Mucosa of rectum (tissue), 2 donors: ENCODE measurements at regions not wholly inside any gene's neighbourhood (a gene's known extent, or its start where the extent isn't known, plus 50 kb on each side); places are given as distances from the start of the nearest gene placed in this dataset.

Experiments
- H3K27ac ChIP-seq, 2 donors: one replicate each; pipeline ENCODE4 v1.7.0; 2013; ENCODE audit warnings: inconsistent platforms in 2 of 2, low read depth in 2 of 2, low read length in 2 of 2
- H3K27me3 ChIP-seq, 2 donors: one replicate each; pipeline ENCODE4 v1.7.0; 2013; ENCODE audit warnings: low read length in 2 of 2; ENCODE audit not compliant: control insufficient read depth in 2 of 2, insufficient read depth in 2 of 2
- H3K36me3 ChIP-seq, 2 donors: one replicate each; pipeline ENCODE4 v1.7.0; 2013; ENCODE audit warnings: low read length in 2 of 2; ENCODE audit not compliant: control insufficient read depth in 2 of 2, insufficient read depth in 2 of 2
- H3K4me1 ChIP-seq, 2 donors: one replicate each; pipeline ENCODE4 v1.7.0; 2013; ENCODE audit warnings: low read length in 2 of 2, mild to moderate bottlenecking in 1 of 2; ENCODE audit not compliant: control insufficient read depth in 2 of 2, insufficient read depth in 2 of 2
- H3K4me3 ChIP-seq, 2 donors: one replicate each; pipeline ENCODE4 v1.7.0; 2013; ENCODE audit warnings: low read length in 2 of 2
- H3K9ac ChIP-seq, 2 donors: one replicate each; pipeline ENCODE4 v1.7.0; 2013; ENCODE audit warnings: low read length in 2 of 2, low read depth in 1 of 2, mild to moderate bottlenecking in 1 of 2
- H3K9me3 ChIP-seq, 2 donors: one replicate each; pipeline ENCODE4 v1.7.0; 2013; ENCODE audit warnings: low read length in 2 of 2; ENCODE audit not compliant: control insufficient read depth in 2 of 2
- donor health status: healthy.
- donor health status: Normal muscosa, but diverticular disease.

DNA sequence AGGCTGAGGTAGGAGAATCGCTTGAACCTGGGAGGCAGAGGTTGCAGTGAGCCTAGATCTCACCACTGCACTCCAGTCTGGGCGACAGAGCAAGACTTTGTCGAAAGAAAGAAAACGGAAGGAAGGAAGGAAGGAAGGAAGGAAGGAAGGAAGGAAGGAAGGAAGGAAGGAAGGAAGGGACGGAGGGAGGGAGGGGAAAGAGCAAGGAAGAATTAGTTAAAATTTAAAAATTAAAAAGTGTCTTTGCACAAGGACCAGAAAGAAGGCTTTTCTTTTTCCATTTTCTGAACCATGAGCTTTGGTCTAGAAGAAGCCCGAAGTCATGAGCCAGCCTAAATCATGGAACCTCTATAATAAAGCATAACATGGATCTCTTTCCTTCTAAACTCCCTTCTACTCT lies 138.2 kb upstream of the DNAJC10 start:
- Histone ChIP-seq H3K27ac (no peak overlapping the region), H3K4me3 (no peak overlapping the region), H3K9me3 (no peaks in the 10 kb centered on the region), H3K27me3 (no peaks in the 10 kb centered on the region), H3K9ac (no peak overlapping the region), H3K36me3 (no peaks in the 10 kb centered on the region), H3K4me1 (no peaks in the 10 kb centered on the region)

DNA sequence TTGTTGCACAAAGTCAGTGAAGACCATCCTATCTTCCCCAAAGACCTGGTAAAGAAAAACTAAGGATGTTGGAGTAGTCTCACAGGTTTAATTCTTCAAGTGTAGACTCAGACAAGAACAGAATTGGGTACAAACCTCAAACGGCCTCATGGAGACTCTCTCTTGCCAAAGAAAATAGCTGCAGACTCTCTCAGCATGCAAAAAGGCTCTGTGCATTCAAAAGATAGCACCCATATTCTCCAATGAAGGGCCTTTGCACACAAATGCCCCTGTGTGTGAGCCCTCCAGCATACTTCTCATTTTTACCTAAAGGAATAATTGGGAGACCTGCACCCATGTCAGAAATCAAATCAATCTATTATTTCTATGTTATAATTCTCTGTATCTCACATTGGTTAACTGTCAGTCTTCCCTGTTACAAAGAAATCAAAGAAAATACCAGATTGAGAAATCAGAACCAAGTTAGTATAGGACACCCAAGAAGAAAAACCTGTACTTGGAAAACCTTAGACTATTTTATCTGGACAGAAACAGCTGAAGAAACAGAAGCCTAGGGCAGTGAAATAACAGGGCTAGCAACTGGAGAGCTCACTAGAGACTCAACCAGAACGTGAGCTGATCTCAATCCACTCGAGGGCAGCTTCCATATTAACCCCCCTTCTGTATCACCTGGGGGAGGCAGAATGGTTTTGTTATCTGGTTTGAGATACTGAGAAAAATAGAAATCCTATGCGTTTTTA lies 134.7 kb upstream of the DNAJC10 start:
- Histone ChIP-seq H3K4me3 (no peak overlapping the region), H3K4me1 (no peaks in the 10 kb centered on the region), H3K9me3 (no peaks in the 10 kb centered on the region), H3K27me3 (no peaks in the 10 kb centered on the region), H3K9ac (no peak overlapping the region), H3K36me3 (no peaks in the 10 kb centered on the region), H3K27ac (no peak overlapping the region)

DNA sequence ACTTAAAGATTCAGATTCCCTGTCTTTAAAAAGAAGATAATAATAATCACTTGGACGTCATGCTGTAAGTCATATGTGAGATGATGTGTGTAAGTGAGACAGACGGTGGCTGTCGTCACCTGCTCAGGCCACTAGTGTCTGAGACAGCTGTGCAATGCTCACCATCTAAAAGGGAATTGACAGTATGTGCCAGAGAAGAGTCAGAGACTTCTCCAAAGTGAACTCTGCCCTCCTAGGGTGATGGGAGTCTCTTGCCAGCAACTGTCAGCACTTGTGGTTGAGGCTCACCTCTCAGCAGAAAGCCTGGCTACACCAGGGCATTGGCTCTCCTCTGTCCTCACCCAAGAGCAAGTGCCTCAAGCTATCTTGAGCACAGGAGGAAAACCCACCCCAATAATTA lies 131.6 kb upstream of the DNAJC10 start:
- H3K27ac ChIP-seq = no peak overlapping the region
- H3K4me3 ChIP-seq = no peak overlapping the region
- H3K9ac ChIP-seq = no peak overlapping the region
- no peaks in the 10 kb centered on the region for H3K4me1 ChIP-seq
- H3K27me3 ChIP-seq = no peaks in the 10 kb centered on the region
- H3K36me3 ChIP-seq = no peaks in the 10 kb centered on the region
- H3K9me3 ChIP-seq = no peaks in the 10 kb centered on the region

DNA sequence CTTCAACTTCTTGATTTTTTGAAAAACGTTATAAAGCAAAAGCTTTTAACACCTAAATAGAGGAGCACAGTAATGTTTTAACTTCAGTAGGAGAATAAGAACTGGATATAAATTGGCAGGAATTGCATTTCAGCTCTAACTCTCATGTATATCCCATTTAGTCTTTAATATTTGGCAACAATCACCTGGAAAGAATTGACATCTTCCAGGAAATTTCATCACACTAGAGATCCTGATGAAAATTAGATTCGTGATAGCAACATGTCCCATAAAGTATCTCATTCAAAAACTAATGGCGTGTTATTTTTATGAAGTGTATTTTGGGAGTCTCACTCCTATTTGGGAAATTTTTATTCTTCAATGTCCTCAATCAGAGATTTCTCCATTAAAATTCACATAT lies 131.1 kb upstream of the DNAJC10 start:
- H3K4me3 ChIP-seq = no peak overlapping the region
- H3K27ac ChIP-seq = no peak overlapping the region
- H3K4me1 ChIP-seq = no peaks in the 10 kb centered on the region
- no peaks in the 10 kb centered on the region for H3K27me3 ChIP-seq
- no peak overlapping the region for H3K9ac ChIP-seq
- H3K9me3 ChIP-seq = no peaks in the 10 kb centered on the region
- H3K36me3 ChIP-seq = no peaks in the 10 kb centered on the region

DNA sequence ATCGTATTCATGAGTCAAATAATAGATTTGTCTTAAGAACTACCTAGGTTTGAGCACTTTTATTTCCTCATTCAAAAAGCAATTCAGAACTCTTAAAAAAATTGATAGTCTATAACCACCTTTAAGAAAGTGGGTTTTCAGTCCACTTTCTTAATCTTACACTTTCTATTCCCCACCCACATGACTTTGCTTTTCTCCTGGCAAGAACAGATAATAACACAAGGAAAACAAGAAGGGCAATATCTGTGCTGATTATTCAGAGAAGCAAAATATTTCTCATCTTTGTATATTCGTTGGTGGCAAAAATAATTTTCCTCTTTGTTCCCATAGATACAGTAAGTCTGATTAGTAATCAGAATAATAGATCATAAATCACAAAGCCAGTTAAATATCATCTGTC lies 130.6 kb upstream of the DNAJC10 start:
- Histone ChIP-seq H3K27ac (no peak overlapping the region), H3K27me3 (no peaks in the 10 kb centered on the region), H3K4me1 (no peaks in the 10 kb centered on the region), H3K4me3 (no peak overlapping the region), H3K9me3 (no peaks in the 10 kb centered on the region), H3K36me3 (no peaks in the 10 kb centered on the region), H3K9ac (no peak overlapping the region)

DNA sequence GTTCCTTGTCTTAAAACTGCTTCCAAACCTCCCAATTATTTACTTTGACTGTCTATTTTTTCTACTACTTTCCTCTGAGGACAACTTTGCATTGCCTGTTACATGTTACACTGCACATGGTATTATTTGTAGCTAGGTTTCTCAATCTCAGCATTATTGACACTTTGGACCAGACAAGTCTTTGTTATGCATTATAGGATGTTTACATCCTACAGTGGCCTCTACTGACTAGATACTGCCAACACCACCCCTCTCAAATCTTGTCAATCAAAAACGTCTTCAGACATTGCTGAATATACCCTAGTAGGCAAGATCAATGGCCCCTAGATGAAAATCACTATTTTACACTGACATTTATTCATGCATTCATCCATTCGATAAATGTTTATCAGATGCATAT lies 129.6 kb upstream of the DNAJC10 start:
- H3K9me3 ChIP-seq = no peaks in the 10 kb centered on the region
- H3K36me3 ChIP-seq = no peaks in the 10 kb centered on the region

DNA sequence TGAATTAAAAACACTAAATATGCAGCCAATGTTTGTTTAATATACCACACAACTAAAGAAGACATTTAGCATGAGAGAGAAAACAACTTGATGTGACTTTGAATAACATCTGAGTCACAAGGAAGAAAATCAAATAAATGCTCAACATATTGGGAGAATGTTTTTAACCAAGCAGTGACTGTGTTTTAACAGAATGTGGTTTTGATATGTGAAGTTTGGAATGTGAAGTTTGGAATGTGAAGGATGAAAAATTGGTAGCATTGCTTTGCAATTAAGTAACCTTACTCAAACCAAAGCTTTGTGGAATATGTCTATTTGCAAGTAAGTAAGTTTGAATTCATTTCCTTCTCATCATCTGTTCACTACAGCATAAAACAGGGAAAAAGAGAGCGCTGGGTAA lies 128.2 kb upstream of the DNAJC10 start:
- H3K36me3 ChIP-seq = no peaks in the 10 kb centered on the region
- no peaks in the 10 kb centered on the region for H3K9me3 ChIP-seq
- H3K4me1 ChIP-seq = no peaks in the 10 kb centered on the region
- no peak overlapping the region for H3K9ac ChIP-seq
- no peaks in the 10 kb centered on the region for H3K27me3 ChIP-seq
- no peak overlapping the region for H3K4me3 ChIP-seq
- H3K27ac ChIP-seq = no peak overlapping the region

More for the DNA sequence above, 129.6 kb upstream of the DNAJC10 start:
- Histone ChIP-seq H3K27me3 (no peaks in the 10 kb centered on the region), H3K4me3 (no peak overlapping the region), H3K27ac (no peak overlapping the region), H3K4me1 (no peaks in the 10 kb centered on the region), H3K9ac (no peak overlapping the region)

DNA sequence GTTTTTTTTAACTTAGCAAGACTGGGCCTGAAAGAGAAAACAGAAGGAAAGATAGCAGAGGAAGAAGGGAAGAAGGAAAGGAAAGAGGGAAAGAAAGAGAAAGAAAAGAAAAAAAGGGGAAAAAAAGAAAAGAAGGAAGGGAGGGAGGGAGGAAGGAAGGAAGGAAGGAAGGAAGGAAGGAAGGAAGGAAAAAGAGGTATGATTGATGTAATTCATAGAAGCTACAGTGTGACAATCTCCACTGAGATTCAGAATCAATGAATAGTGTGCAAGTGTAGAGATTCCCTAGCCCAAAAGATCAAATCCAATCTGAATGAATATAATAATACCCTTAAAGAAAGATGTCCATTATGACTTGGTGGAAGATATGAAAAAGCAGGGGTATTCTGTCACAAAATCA lies 126.9 kb upstream of the DNAJC10 start:
- H3K4me3 ChIP-seq = no peak overlapping the region
- no peaks in the 10 kb centered on the region for H3K4me1 ChIP-seq
- H3K27me3 ChIP-seq = no peaks in the 10 kb centered on the region
- no peak overlapping the region for H3K9ac ChIP-seq
- no peaks in the 10 kb centered on the region for H3K36me3 ChIP-seq
- no peaks in the 10 kb centered on the region for H3K9me3 ChIP-seq
- H3K27ac ChIP-seq = no peak overlapping the region

DNA sequence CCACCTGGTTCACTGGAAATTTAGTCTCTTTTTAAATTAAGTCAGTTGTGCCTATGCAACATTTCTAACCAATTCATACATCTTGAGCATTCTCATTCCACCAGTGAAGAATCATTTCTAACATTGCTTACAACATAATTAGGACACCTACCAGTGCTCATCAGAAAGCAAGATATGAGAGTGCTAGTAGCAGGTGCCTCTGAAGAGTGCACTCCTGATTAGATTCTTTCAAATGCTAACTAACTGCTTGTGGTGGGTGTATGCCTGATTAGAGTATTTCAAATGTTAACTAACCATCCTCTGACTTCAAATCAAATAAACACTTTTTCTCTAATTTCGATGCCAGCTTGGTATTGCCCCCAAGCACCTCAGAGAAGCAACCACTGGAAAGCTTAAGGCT lies 124.3 kb upstream of the DNAJC10 start:
- no peaks in the 10 kb centered on the region for H3K9me3 ChIP-seq
- no peak overlapping the region for H3K9ac ChIP-seq
- H3K27me3 ChIP-seq = no peaks in the 10 kb centered on the region
- no peaks in the 10 kb centered on the region for H3K36me3 ChIP-seq
- no peaks in the 10 kb centered on the region for H3K4me1 ChIP-seq
- no peak overlapping the region for H3K27ac ChIP-seq
- no peak overlapping the region for H3K4me3 ChIP-seq

DNA sequence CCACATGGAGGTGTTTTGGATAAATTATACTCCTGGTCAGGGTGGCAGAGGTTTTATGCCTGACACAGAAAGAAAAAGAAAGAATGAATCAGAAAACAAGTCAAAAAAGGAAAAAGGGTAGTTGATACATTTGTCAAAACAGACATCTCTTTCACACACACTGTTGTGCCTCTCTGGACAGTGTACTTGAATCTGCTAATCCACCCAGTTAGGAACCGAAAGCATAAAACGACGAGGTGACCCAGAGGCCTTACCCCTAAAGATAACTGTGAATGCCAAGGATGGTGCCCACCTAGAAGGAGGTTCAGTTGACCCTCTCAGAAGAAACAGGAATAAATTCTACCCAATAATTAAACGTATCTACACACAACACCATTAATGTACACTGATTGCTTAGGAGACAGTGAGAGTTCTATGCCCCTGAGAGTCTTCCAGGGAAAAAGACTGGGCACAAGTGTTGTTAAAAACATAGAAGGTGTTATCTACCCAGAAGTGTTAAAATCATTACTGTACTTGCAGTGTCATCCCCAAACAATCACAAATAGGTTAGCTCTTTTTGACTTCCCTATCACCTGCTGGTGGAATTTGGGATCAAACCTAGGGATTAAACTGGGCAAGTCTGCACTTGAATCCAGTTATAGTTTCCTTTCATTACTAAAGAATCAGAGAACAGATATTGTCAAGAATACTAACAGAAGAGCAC lies 123.2 kb upstream of the DNAJC10 start:
- Histone ChIP-seq H3K4me1 (no peaks in the 10 kb centered on the region), H3K27ac (no peak overlapping the region), H3K9me3 (no peaks in the 10 kb centered on the region), H3K27me3 (no peaks in the 10 kb centered on the region), H3K36me3 (no peaks in the 10 kb centered on the region), H3K4me3 (no peak overlapping the region), H3K9ac (no peak overlapping the region)
